HEK293 (cell line): ENCODE measurements at regions not wholly inside any gene's neighbourhood (a gene's known extent, or its start where the extent isn't known, plus 50 kb on each side); places are given as distances from the start of the nearest gene placed in this dataset.

Experiments used
- GLIS1 ChIP-seq: fragments of 450-650 bp; formaldehyde crosslinking; IDR thresholded peaks from 2 replicates; pipeline ENCODE4 v1.5.1; 2016; ENCODE audit warnings: missing biosample characterization, missing genetic modification characterization
- HOXC10 ChIP-seq: sonication (generic); formaldehyde crosslinking; IDR thresholded peaks from 2 replicates; pipeline ENCODE4 v1.8.1; 2023; ENCODE audit warnings: mild to moderate bottlenecking, missing genetic modification reagents
- KLF7 ChIP-seq: fragments of 450-650 bp; formaldehyde crosslinking; IDR thresholded peaks from 2 replicates; pipeline ENCODE4 v1.5.1; 2016; ENCODE audit warnings: missing biosample characterization, missing genetic modification characterization, borderline replicate concordance
- OSR2 ChIP-seq: fragments of 450-650 bp; formaldehyde crosslinking; IDR thresholded peaks from 2 replicates; pipeline ENCODE4 v1.5.1; 2016; ENCODE audit warnings: missing biosample characterization, missing genetic modification characterization
- SALL2 ChIP-seq: fragments of 450-650 bp; formaldehyde crosslinking; IDR thresholded peaks from 2 replicates; pipeline ENCODE4 v1.5.0; 2017; ENCODE audit warnings: missing biosample characterization, mild to moderate bottlenecking, missing genetic modification characterization, borderline replicate concordance
- SP7 ChIP-seq: fragments of 450-650 bp; formaldehyde crosslinking; IDR thresholded peaks from 2 replicates; pipeline ENCODE4 v1.5.1; 2016; ENCODE audit warnings: missing biosample characterization, missing genetic modification characterization
- TCF7L2 ChIP-seq: IDR thresholded peaks from 2 replicates; pipeline ENCODE4 v1.6.1; 2011; ENCODE audit warnings: low read depth, mild to moderate bottlenecking, inconsistent platforms, low read length, moderate library complexity, borderline replicate concordance
- ZFHX2 ChIP-seq: fragments of 450-650 bp; formaldehyde crosslinking; conservative IDR thresholded peaks from 2 replicates; pipeline ENCODE4 v1.5.1; 2016; ENCODE audit warnings: missing biosample characterization, missing genetic modification characterization
- ZFP69B ChIP-seq: fragments of 450-650 bp; formaldehyde crosslinking; IDR thresholded peaks from 2 replicates; pipeline ENCODE4 v1.5.1; 2016; ENCODE audit warnings: missing biosample characterization, missing genetic modification characterization
- ZNF10 ChIP-seq: fragments of 450-650 bp; formaldehyde crosslinking; IDR thresholded peaks from 2 replicates; pipeline ENCODE4 v1.5.1; 2017; ENCODE audit warnings: missing biosample characterization, missing genetic modification characterization
- ZNF112 ChIP-seq: fragments of 450-650 bp; formaldehyde crosslinking; IDR thresholded peaks from 2 replicates; pipeline ENCODE4 v1.5.0; 2017; ENCODE audit warnings: missing biosample characterization, missing genetic modification characterization
- ZNF121 ChIP-seq: fragments of 450-650 bp; formaldehyde crosslinking; IDR thresholded peaks from 2 replicates; pipeline ENCODE4 v1.5.1; 2016; ENCODE audit warnings: missing biosample characterization, missing genetic modification characterization
- ZNF155 ChIP-seq: fragments of 450-650 bp; formaldehyde crosslinking; IDR thresholded peaks from 2 replicates; pipeline ENCODE4 v1.5.1; 2016; ENCODE audit warnings: missing biosample characterization, missing genetic modification characterization
- ZNF157 ChIP-seq: fragments of 450-650 bp; formaldehyde crosslinking; IDR thresholded peaks from 2 replicates; pipeline ENCODE4 v1.5.1; 2016; ENCODE audit warnings: missing biosample characterization, missing genetic modification characterization
- ZNF175 ChIP-seq: fragments of 450-650 bp; formaldehyde crosslinking; IDR thresholded peaks from 2 replicates; pipeline ENCODE4 v1.5.1; 2016; ENCODE audit warnings: missing biosample characterization, missing genetic modification characterization
- ZNF302 ChIP-seq: fragments of 450-650 bp; formaldehyde crosslinking; IDR thresholded peaks from 2 replicates; pipeline ENCODE4 v1.5.1; 2016; ENCODE audit warnings: missing biosample characterization, missing genetic modification characterization, low read depth
- ZNF473 ChIP-seq: fragments of 450-650 bp; formaldehyde crosslinking; IDR thresholded peaks from 2 replicates; pipeline ENCODE4 v1.5.1; 2017; ENCODE audit warnings: missing biosample characterization, missing genetic modification characterization
- ZNF544 ChIP-seq: fragments of 450-650 bp; formaldehyde crosslinking; IDR thresholded peaks from 2 replicates; pipeline ENCODE4 v1.5.0; 2017; ENCODE audit warnings: missing biosample characterization, missing genetic modification characterization
- ZNF623 ChIP-seq: fragments of 450-650 bp; formaldehyde crosslinking; IDR thresholded peaks from 2 replicates; pipeline ENCODE4 v1.5.1; 2016; ENCODE audit warnings: missing biosample characterization, missing genetic modification characterization
- ZNF629 ChIP-seq: fragments of 450-650 bp; formaldehyde crosslinking; IDR thresholded peaks from 2 replicates; pipeline ENCODE4 v1.5.1; 2017; ENCODE audit warnings: missing biosample characterization, missing genetic modification characterization
- ZNF785 ChIP-seq: fragments of 450-650 bp; formaldehyde crosslinking; IDR thresholded peaks from 2 replicates; pipeline ENCODE4 v1.5.1; 2016; ENCODE audit warnings: missing biosample characterization, missing genetic modification characterization
- ZNF792 ChIP-seq: fragments of 450-650 bp; formaldehyde crosslinking; IDR thresholded peaks from 2 replicates; pipeline ENCODE4 v1.5.1; 2016; ENCODE audit warnings: missing biosample characterization, missing genetic modification characterization
- ZSCAN30 ChIP-seq: fragments of 450-650 bp; IDR thresholded peaks from 2 replicates; pipeline ENCODE4 v1.5.1; 2018; ENCODE audit warnings: missing biosample characterization, mild to moderate bottlenecking, missing genetic modification characterization, moderate library complexity
- ZXDB ChIP-seq: fragments of 450-650 bp; formaldehyde crosslinking; IDR thresholded peaks from 2 replicates; pipeline ENCODE4 v1.5.1; 2016; ENCODE audit warnings: missing biosample characterization, missing genetic modification characterization
- TF ChIP-seq, protein P1 (sequence below): fragments of 450-650 bp; formaldehyde crosslinking; IDR thresholded peaks from 2 replicates; pipeline ENCODE4 v1.5.1; 2016; ENCODE audit warnings: missing biosample characterization, missing genetic modification characterization
- TF ChIP-seq, protein P2 (sequence below): fragments of 450-650 bp; formaldehyde crosslinking; IDR thresholded peaks from 2 replicates; pipeline ENCODE4 v1.5.1; 2016; ENCODE audit warnings: missing biosample characterization, missing genetic modification characterization
- TF ChIP-seq, protein P3 (sequence below): IDR thresholded peaks from 2 replicates; pipeline ENCODE4 v1.6.1; 2011; ENCODE audit warnings: mild to moderate bottlenecking, low read depth, low read length, borderline replicate concordance
- TF ChIP-seq, protein P4 (sequence below): fragments of 450-650 bp; formaldehyde crosslinking; IDR thresholded peaks from 2 replicates; pipeline ENCODE4 v1.5.1; 2016; ENCODE audit warnings: missing biosample characterization, missing genetic modification characterization
- TF ChIP-seq, protein P5 (sequence below): fragments of 450-650 bp; formaldehyde crosslinking; IDR thresholded peaks from 2 replicates; pipeline ENCODE4 v1.5.1; 2016; ENCODE audit warnings: missing biosample characterization, missing genetic modification characterization

DNA sequence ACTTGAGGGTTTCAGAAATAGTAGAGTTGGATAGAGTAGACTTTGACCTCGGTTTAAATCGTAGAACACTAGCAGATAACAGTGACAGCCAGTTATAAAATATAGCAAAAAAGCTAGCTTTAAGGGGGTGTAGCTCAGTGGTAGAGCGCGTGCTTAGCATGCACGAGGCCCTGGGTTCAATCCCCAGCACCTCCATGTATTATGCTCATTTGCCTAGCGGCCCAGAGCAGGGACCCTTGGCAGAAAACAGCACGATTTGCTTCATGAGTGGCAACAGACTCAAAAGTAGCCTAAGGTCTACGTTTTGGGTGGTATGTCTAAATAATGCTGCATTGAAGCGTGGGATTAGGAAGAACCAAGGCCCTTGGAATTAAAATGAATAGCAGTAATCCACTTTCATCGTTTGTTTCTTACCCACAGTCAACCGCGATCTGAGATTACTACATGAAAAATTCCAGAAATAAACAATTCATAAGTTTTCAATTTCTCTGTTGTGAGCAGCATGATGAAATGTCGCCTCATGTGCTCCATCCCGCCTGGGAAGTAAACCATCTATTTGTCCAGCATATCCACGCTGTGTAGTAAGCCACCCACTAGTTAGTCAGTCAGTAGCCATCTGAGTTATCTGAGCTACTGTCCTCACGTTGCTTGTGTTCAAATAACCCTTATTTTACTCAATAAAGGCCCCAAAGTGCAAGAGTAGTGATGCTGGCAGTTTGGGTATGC lies 184.9 kb downstream of the GPX5 start (continued):
- TF ChIP-seq, protein P1, sequence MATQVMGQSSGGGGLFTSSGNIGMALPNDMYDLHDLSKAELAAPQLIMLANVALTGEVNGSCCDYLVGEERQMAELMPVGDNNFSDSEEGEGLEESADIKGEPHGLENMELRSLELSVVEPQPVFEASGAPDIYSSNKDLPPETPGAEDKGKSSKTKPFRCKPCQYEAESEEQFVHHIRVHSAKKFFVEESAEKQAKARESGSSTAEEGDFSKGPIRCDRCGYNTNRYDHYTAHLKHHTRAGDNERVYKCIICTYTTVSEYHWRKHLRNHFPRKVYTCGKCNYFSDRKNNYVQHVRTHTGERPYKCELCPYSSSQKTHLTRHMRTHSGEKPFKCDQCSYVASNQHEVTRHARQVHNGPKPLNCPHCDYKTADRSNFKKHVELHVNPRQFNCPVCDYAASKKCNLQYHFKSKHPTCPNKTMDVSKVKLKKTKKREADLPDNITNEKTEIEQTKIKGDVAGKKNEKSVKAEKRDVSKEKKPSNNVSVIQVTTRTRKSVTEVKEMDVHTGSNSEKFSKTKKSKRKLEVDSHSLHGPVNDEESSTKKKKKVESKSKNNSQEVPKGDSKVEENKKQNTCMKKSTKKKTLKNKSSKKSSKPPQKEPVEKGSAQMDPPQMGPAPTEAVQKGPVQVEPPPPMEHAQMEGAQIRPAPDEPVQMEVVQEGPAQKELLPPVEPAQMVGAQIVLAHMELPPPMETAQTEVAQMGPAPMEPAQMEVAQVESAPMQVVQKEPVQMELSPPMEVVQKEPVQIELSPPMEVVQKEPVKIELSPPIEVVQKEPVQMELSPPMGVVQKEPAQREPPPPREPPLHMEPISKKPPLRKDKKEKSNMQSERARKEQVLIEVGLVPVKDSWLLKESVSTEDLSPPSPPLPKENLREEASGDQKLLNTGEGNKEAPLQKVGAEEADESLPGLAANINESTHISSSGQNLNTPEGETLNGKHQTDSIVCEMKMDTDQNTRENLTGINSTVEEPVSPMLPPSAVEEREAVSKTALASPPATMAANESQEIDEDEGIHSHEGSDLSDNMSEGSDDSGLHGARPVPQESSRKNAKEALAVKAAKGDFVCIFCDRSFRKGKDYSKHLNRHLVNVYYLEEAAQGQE (tag by site-specific recombination) = no peak
- TF ChIP-seq ZSCAN30 (tag by site-specific recombination) (peak; percentile 62), ZNF792 (tag by site-specific recombination) (no peak), ZXDB (tag by site-specific recombination) (peak; percentile 68), ZFHX2 (no peak), SP7 (tag by site-specific recombination) (peak; percentile 45), ZNF473 (tag by site-specific recombination) (no peak), ZNF623 (tag by site-specific recombination) (no peak), ZNF121 (no peak), SALL2 (tag by site-specific recombination) (no peak), ZNF157 (tag by site-specific recombination) (no peak), ZNF544 (no peak), ZNF302 (no peak), ZNF10 (tag by site-specific recombination) (no peak), ZNF155 (no peak), OSR2 (tag by site-specific recombination) (no peak), ZNF785 (no peak), ZFP69B (peak; percentile 45; the same call in 1 of the 2 replicates), ZNF175 (no peak), ZNF629 (tag by site-specific recombination) (no peak), GLIS1 (tag by site-specific recombination) (no peak), ZNF112 (no peak), HOXC10 (no peak), KLF7 (tag by site-specific recombination) (no peak), TCF7L2 (no peak)
- TF ChIP-seq, protein P2, sequence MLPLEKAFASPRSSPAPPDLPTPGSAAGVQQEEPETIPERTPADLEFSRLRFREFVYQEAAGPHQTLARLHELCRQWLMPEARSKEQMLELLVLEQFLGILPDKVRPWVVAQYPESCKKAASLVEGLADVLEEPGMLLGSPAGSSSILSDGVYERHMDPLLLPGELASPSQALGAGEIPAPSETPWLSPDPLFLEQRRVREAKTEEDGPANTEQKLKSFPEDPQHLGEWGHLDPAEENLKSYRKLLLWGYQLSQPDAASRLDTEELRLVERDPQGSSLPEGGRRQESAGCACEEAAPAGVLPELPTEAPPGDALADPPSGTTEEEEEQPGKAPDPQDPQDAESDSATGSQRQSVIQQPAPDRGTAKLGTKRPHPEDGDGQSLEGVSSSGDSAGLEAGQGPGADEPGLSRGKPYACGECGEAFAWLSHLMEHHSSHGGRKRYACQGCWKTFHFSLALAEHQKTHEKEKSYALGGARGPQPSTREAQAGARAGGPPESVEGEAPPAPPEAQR (tag by site-specific recombination) = no peak
- TF ChIP-seq, protein P3, sequence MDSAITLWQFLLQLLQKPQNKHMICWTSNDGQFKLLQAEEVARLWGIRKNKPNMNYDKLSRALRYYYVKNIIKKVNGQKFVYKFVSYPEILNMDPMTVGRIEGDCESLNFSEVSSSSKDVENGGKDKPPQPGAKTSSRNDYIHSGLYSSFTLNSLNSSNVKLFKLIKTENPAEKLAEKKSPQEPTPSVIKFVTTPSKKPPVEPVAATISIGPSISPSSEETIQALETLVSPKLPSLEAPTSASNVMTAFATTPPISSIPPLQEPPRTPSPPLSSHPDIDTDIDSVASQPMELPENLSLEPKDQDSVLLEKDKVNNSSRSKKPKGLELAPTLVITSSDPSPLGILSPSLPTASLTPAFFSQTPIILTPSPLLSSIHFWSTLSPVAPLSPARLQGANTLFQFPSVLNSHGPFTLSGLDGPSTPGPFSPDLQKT = no peak
- TF ChIP-seq, protein P4, sequence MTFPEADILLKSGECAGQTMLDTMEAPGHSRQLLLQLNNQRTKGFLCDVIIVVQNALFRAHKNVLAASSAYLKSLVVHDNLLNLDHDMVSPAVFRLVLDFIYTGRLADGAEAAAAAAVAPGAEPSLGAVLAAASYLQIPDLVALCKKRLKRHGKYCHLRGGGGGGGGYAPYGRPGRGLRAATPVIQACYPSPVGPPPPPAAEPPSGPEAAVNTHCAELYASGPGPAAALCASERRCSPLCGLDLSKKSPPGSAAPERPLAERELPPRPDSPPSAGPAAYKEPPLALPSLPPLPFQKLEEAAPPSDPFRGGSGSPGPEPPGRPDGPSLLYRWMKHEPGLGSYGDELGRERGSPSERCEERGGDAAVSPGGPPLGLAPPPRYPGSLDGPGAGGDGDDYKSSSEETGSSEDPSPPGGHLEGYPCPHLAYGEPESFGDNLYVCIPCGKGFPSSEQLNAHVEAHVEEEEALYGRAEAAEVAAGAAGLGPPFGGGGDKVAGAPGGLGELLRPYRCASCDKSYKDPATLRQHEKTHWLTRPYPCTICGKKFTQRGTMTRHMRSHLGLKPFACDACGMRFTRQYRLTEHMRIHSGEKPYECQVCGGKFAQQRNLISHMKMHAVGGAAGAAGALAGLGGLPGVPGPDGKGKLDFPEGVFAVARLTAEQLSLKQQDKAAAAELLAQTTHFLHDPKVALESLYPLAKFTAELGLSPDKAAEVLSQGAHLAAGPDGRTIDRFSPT (tag by site-specific recombination) = 0 out of 2 replicates have a peak, but pooled peaks have one; percentile 12
- TF ChIP-seq, protein P5, sequence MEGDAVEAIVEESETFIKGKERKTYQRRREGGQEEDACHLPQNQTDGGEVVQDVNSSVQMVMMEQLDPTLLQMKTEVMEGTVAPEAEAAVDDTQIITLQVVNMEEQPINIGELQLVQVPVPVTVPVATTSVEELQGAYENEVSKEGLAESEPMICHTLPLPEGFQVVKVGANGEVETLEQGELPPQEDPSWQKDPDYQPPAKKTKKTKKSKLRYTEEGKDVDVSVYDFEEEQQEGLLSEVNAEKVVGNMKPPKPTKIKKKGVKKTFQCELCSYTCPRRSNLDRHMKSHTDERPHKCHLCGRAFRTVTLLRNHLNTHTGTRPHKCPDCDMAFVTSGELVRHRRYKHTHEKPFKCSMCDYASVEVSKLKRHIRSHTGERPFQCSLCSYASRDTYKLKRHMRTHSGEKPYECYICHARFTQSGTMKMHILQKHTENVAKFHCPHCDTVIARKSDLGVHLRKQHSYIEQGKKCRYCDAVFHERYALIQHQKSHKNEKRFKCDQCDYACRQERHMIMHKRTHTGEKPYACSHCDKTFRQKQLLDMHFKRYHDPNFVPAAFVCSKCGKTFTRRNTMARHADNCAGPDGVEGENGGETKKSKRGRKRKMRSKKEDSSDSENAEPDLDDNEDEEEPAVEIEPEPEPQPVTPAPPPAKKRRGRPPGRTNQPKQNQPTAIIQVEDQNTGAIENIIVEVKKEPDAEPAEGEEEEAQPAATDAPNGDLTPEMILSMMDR (tag by site-specific recombination) = no peak
